ENCODE measurements at regions not wholly inside any gene's neighbourhood (a gene's known extent, or its start where the extent isn't known, plus 50 kb on each side); places are given as distances from the start of the nearest gene placed in this dataset.

- TF ChIP-seq HDGF (IDR thresholded peaks at IDR 0.05; ENCODE audit: borderline replicate concordance) = no peak
- no peak for TF ChIP-seq FOXA1 (IDR thresholded peaks at IDR 0.05)
- no peak for TF ChIP-seq FOXK2 (IDR thresholded peaks at IDR 0.05)
- TF ChIP-seq SP1 (IDR thresholded peaks at IDR 0.05) = no peak
- no peak for TF ChIP-seq NFRKB (IDR thresholded peaks at IDR 0.05)
- TF ChIP-seq BHLHE40 (IDR thresholded peaks at IDR 0.05; ENCODE audit: borderline replicate concordance) = no peak
- TF ChIP-seq PKNOX1 (IDR thresholded peaks at IDR 0.05) = no peak
- TF ChIP-seq FOXM1 (IDR thresholded peaks at IDR 0.05; ENCODE audit: borderline replicate concordance) = no peak
- TF ChIP-seq ELF4 (IDR thresholded peaks at IDR 0.05) = no peak
These were observed 151.4 kb upstream of the PRPS1L1 start for GRCh38 chr7:18179093-18179492.
